ENCODE measurements at regions not wholly inside any gene's neighbourhood (a gene's known extent, or its start where the extent isn't known, plus 50 kb on each side); places are given as distances from the start of the nearest gene placed in this dataset.

DNA sequence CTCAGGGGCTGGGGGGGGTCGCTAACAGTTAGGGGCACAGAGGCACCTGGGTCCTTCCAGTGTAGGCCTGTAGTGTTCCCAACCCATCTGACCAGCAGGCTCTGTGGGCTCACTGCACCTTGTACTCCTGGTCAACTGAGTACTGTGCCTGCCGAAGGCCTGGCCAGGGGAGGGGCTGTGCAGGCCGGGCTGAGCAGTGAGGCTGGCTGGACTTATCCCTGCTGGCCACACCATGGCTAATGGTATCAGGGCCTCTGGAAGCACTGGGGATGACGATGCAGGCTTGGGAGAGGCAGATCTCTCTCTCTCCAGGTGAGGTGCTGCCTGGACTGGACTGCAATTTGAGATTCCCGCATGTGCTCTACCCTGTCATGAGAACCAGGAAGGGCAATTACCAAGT is 58.9 kb upstream of the SDK2 start:
- ChIA-PET CTCF (interaction anchor here (1.2 kb wide), 1 partner anchor 273 kb away, joined by 3 read pairs; no protein-coding TSS in a partner anchor), POLR2A (no interaction called here)
- no peak for DNase-seq (ENCODE audit: low read depth, low spot score)
- H3K4me3 ChIP-seq (ENCODE audit: low read depth, low read length): no peak overlapping the region
- TF ChIP-seq, protein P1, sequence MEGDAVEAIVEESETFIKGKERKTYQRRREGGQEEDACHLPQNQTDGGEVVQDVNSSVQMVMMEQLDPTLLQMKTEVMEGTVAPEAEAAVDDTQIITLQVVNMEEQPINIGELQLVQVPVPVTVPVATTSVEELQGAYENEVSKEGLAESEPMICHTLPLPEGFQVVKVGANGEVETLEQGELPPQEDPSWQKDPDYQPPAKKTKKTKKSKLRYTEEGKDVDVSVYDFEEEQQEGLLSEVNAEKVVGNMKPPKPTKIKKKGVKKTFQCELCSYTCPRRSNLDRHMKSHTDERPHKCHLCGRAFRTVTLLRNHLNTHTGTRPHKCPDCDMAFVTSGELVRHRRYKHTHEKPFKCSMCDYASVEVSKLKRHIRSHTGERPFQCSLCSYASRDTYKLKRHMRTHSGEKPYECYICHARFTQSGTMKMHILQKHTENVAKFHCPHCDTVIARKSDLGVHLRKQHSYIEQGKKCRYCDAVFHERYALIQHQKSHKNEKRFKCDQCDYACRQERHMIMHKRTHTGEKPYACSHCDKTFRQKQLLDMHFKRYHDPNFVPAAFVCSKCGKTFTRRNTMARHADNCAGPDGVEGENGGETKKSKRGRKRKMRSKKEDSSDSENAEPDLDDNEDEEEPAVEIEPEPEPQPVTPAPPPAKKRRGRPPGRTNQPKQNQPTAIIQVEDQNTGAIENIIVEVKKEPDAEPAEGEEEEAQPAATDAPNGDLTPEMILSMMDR (IDR thresholded peaks at IDR 0.05; ENCODE audit: insufficient read depth, low read length, missing control alignments): no peak

DNA sequence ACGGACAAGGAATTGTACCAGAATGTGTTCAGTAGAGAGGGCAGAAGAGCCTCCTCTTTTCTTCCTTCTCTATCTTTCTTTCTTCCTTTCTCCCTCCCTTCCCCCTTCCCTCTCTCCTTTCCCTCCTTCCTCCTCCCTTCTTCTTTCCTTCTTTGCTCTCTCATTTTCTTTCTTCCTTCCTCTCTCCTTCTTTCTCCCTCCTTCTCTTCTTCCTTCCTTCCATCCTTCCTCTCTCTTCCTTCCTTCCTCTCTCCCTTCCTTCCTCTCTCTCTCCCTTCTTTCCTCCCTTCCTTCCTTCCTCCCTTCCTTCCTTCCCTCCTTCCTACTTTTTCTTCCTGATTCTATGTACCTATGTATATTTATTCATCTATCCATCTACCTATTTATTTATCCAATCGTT is 59.7 kb upstream of the SDK2 start:
- no peak overlapping the region for H3K4me3 ChIP-seq (ENCODE audit: low read depth, low read length)
- POLR2A ChIA-PET: no interaction called here
- CTCF ChIA-PET: no interaction called here
- TF ChIP-seq, protein P1 (IDR thresholded peaks at IDR 0.05; ENCODE audit: insufficient read depth, low read length, missing control alignments): no peak
- DNase-seq (ENCODE audit: low read depth, low spot score): no peak

DNA sequence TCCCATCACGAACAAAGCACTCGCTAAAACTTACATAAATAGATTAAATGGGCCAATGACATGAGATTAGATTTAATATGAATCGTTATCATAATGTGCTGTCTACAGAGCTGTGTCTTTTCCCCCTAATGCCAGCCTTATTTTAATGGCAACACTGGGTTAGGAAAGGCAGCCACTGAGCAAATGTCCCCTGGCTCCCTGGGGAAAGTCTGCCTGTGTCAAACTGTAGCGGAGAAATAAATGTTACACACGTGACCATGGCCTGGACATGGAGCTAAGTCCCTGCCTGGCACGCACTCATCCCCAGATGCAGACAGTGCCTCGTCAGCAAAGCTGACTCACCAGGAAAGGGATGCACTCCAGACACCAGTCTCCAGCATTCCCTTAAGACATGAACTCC is 61.3 kb upstream of the SDK2 start:
- no peak overlapping the region for H3K4me3 ChIP-seq (ENCODE audit: low read depth, low read length)
- DNase-seq (ENCODE audit: low read depth, low spot score): peak; percentile 29
- TF ChIP-seq, protein P1 (IDR thresholded peaks at IDR 0.05; ENCODE audit: insufficient read depth, low read length, missing control alignments): no peak
- ChIA-PET CTCF (no interaction called here), POLR2A (no interaction called here)

DNA sequence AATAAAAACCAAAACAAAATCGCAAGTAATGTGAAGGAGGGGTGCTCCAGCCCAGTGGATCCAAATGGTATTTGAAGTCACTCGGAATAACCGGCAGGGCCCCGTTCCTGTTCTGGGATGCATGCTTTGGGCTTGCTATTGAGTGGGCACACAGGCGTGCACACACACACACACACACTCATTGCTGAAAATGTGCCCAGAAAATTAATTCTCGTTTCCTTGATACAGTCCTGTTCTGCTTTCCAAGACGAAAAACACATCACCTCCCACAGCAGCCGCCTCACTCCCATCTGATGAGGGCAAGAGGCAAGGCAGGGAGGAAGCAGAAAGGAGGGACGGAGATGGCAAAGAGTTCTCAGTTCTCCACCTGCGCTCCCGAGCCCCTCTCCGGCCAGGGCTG is 62.2 kb upstream of the SDK2 start:
- no peak for DNase-seq (ENCODE audit: low read depth, low spot score)
- POLR2A ChIA-PET: no interaction called here
- H3K4me3 ChIP-seq (ENCODE audit: low read depth, low read length): no peak overlapping the region
- TF ChIP-seq, protein P1 (IDR thresholded peaks at IDR 0.05; ENCODE audit: insufficient read depth, low read length, missing control alignments): no peak
- CTCF ChIA-PET: interaction anchor here (1.2 kb wide), 1 partner anchor 277 kb away, joined by 3 read pairs; no protein-coding TSS in a partner anchor

DNA sequence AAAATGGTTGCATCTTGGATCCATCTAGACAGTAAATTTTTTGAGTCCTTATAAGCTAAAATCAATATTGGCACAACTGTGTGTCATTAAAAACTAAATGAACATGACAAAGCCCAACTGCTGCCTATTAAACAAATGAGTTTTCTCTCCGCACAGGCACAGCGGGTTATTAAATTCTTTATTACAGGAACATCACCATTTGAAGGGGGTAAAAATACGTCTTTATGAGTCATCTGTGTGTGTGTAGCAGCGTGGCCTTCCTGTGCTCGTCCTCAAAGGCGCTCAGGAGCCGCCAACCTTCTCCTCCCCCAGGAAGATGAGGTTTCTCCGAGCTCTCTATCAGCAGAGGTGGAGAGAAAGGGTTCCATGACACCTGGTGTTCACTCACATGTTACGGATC is 62.6 kb upstream of the SDK2 start:
- TF ChIP-seq, protein P1 (IDR thresholded peaks at IDR 0.05; ENCODE audit: insufficient read depth, low read length, missing control alignments): no peak
- ChIA-PET POLR2A (no interaction called here), CTCF (interaction anchor here (1.2 kb wide), 1 partner anchor 277 kb away, joined by 3 read pairs; no protein-coding TSS in a partner anchor)
- H3K4me3 ChIP-seq (ENCODE audit: low read depth, low read length): no peak overlapping the region
- DNase-seq (ENCODE audit: low read depth, low spot score): no peak

DNA sequence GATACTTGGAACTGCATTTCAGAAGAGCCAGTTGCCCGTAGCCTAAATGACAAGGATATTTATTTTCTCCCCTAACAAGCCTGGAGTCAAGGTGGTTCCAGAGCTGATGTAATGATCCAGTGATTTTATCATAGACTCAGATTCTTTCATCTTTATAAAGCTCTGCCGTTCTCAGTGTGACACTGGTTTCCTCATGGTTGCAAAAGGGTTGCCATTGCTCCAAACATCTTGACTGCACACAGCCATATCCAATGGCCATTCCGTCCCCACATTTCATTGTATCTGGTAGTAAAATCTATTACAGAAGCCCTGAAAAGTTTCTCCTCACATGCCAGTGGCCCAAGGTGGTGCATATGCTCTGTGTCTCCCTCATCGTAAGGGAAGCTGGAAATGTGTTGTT is 63.1 kb upstream of the SDK2 start:
- H3K4me3 ChIP-seq (ENCODE audit: low read depth, low read length): no peak overlapping the region
- POLR2A ChIA-PET: no interaction called here
- CTCF ChIA-PET: interaction anchor here (1.2 kb wide), 1 partner anchor 278 kb away, joined by 3 read pairs; no protein-coding TSS in a partner anchor
- TF ChIP-seq, protein P1 (IDR thresholded peaks at IDR 0.05; ENCODE audit: insufficient read depth, low read length, missing control alignments): no peak
- DNase-seq (ENCODE audit: low read depth, low spot score): no peak

Measured in AG04449 (cell line).